SU-DHL-6 (cell line): ENCODE measurements at regions not wholly inside any gene's neighbourhood (a gene's known extent, or its start where the extent isn't known, plus 50 kb on each side); places are given as distances from the start of the nearest gene placed in this dataset.

Experiments
- H2AFZ ChIP-seq: fragments of 200-600 bp; sonication (generic); 2 replicates; pipeline ENCODE4 v1.6.1; 2014; ENCODE audit warnings: low read depth, mild to moderate bottlenecking, moderate library complexity, mixed read lengths, antibody characterized with exemption, low read length; ENCODE audit not compliant: severe bottlenecking
- H3F3A ChIP-seq: fragments of 200-600 bp; shearing (Covaris generic); 2 replicates; pipeline ENCODE4 v1.6.0; 2016; ENCODE audit warnings: antibody characterized with exemption, mild to moderate bottlenecking; ENCODE audit not compliant: insufficient read depth
- H3K27ac ChIP-seq: fragments of 200-600 bp; sonication (generic); 2 replicates; pipeline ENCODE4 v1.5.1; 2016; ENCODE audit warnings: low read depth, mild to moderate bottlenecking, low read length, moderate library complexity, mixed read lengths
- H3K27me3 ChIP-seq: fragments of 200-600 bp; sonication (generic), shearing (Covaris generic); 2 replicates; pipeline ENCODE4 v1.6.0; 2014; ENCODE audit warnings: mild to moderate bottlenecking, low read length
- H3K36me3 ChIP-seq: fragments of 200-600 bp; sonication (generic); 2 replicates; pipeline ENCODE4 v1.6.1; 2014; ENCODE audit warnings: mild to moderate bottlenecking, low read length, mixed read lengths
- H3K4me2 ChIP-seq: fragments of 300-600, 200-600 bp; shearing (Covaris generic), sonication (generic); 2 replicates; pipeline ENCODE4 v1.6.0; 2014; ENCODE audit warnings: low read length, low read depth, mild to moderate bottlenecking; ENCODE audit not compliant: poor library complexity, severe bottlenecking
- H3K4me3 ChIP-seq: fragments of 200-600 bp; sonication (generic); 2 replicates; pipeline ENCODE4 v1.5.1; 2014; ENCODE audit warnings: antibody characterized with exemption, low read length, mild to moderate bottlenecking, mixed read lengths; ENCODE audit not compliant: insufficient read depth, poor library complexity, severe bottlenecking
- H3K79me2 ChIP-seq: fragments of 200-600 bp; sonication (generic); 2 replicates; pipeline ENCODE4 v1.6.1; 2014; ENCODE audit warnings: mild to moderate bottlenecking, low read length, moderate library complexity; ENCODE audit not compliant: insufficient read depth
- H3K9ac ChIP-seq: fragments of 200-600 bp; sonication (generic); 2 replicates; pipeline ENCODE4 v1.7.0; 2014; ENCODE audit warnings: mild to moderate bottlenecking, low read length
- H3K9me2 ChIP-seq: fragments of 200-600 bp; sonication (generic); replicated peaks from 2 replicates; pipeline ENCODE4 v1.6.1; 2014; ENCODE audit warnings: low read length; ENCODE audit not compliant: insufficient read depth
- H3K9me3 ChIP-seq: fragments of 200-600 bp; sonication (generic); 2 replicates; pipeline ENCODE4 v1.6.1; 2014; ENCODE audit warnings: low read length, mixed read lengths; ENCODE audit not compliant: insufficient read depth
- H4K20me1 ChIP-seq: fragments of 200-600 bp; sonication (generic); 2 replicates; pipeline ENCODE4 v1.6.1; 2014; ENCODE audit warnings: low read depth, mild to moderate bottlenecking, antibody characterized with exemption, low read length, moderate library complexity, mixed read lengths
- EZH2phosphoT487 ChIP-seq: fragments of 200-600 bp; sonication (generic), shearing (Covaris generic); conservative IDR thresholded peaks from 2 replicates; pipeline ENCODE4 v1.6.1; 2018; ENCODE audit warnings: mild to moderate bottlenecking, antibody characterized with exemption, low read length, moderate library complexity, mixed read lengths
- TF ChIP-seq, protein P1 (sequence below): fragments of 200-600 bp; sonication (generic); IDR thresholded peaks from one replicate; pipeline ENCODE4 v1.5.1; 2017; ENCODE audit warnings: antibody characterized with exemption, mild to moderate bottlenecking, low read length, moderate library complexity; ENCODE audit not compliant: insufficient read depth, poor library complexity, severe bottlenecking

- Histone ChIP-seq H2AFZ (no peak overlapping the region), H3K36me3 (no peaks in the 10 kb centered on the region), H3K27me3 (no peaks in the 10 kb centered on the region)
These were observed 127.0 kb downstream of the ARRDC3 start for GRCh38 chr5:91256142-91256524.

DNA sequence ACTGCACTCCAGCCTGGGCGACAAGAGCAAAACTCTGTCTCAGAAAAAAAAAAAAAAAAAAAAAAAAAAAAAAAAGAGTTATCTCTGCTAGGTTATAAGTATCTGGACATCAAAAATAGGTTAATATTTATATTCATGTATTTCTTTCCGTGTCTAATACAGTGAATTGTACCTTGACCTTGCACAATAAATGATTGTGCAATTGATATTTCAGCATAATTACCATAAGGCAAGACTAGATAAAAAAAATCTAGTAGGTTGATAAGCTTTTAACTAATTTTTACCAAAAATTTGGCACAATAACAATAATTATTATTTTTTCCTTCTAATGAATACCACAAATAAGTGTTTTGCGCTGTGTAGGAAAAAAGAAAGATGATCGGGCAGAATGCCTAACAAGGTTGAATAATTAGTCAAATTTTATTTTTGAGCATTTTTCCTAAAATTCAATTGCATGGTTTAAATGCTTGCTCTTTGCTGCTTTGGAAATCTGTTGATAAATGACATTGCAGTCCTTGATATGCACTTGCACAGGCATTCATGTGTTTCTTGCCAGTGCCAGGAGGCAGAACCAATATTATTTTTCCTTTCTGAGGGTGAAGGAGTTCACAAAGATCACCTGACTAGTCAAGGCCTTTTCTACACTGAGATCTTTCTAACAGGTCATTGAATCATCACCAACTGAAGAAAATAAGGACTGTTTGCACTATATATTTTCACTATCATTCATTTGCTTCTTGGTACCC, 127.5 kb downstream of the ARRDC3 start:
- no peaks in the 10 kb centered on the region for H4K20me1 ChIP-seq
- H3K9me2 ChIP-seq: no peaks in the 10 kb centered on the region
- no peak overlapping the region for H3K4me2 ChIP-seq
- no peak overlapping the region for H2AFZ ChIP-seq
- TF ChIP-seq EZH2phosphoT487: no peak
- TF ChIP-seq, protein P1, sequence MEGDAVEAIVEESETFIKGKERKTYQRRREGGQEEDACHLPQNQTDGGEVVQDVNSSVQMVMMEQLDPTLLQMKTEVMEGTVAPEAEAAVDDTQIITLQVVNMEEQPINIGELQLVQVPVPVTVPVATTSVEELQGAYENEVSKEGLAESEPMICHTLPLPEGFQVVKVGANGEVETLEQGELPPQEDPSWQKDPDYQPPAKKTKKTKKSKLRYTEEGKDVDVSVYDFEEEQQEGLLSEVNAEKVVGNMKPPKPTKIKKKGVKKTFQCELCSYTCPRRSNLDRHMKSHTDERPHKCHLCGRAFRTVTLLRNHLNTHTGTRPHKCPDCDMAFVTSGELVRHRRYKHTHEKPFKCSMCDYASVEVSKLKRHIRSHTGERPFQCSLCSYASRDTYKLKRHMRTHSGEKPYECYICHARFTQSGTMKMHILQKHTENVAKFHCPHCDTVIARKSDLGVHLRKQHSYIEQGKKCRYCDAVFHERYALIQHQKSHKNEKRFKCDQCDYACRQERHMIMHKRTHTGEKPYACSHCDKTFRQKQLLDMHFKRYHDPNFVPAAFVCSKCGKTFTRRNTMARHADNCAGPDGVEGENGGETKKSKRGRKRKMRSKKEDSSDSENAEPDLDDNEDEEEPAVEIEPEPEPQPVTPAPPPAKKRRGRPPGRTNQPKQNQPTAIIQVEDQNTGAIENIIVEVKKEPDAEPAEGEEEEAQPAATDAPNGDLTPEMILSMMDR: no peak
- no peaks in the 10 kb centered on the region for H3K79me2 ChIP-seq
- H3K9ac ChIP-seq: no peak overlapping the region
- H3K27me3 ChIP-seq: no peaks in the 10 kb centered on the region
- no peak overlapping the region for H3K4me3 ChIP-seq
- no peaks in the 10 kb centered on the region for H3K9me3 ChIP-seq
- H3K27ac ChIP-seq: no peak overlapping the region
- H3F3A ChIP-seq: no peaks in the 10 kb centered on the region
- H3K36me3 ChIP-seq: no peaks in the 10 kb centered on the region

More at GRCh38 chr5:91256142-91256524, 127.0 kb downstream of the ARRDC3 start:
- Histone ChIP-seq H3K9me3 (no peaks in the 10 kb centered on the region), H3K79me2 (no peaks in the 10 kb centered on the region), H3K4me2 (no peak overlapping the region), H3K9ac (no peak overlapping the region), H3F3A (no peaks in the 10 kb centered on the region), H3K4me3 (no peak overlapping the region), H3K9me2 (no peaks in the 10 kb centered on the region), H4K20me1 (no peaks in the 10 kb centered on the region), H3K27ac (no peak overlapping the region)
- TF ChIP-seq, protein P1: no peak
- no peak for TF ChIP-seq EZH2phosphoT487

GRCh38 chr5:91252916-91253315, 130.2 kb downstream of the ARRDC3 start:
- Histone ChIP-seq H3K4me2 (no peak overlapping the region), H3K36me3 (no peaks in the 10 kb centered on the region), H2AFZ (no peak overlapping the region)

More at GRCh38 chr5:91252916-91253315, 130.2 kb downstream of the ARRDC3 start:
- H3K27ac ChIP-seq: no peak overlapping the region
- TF ChIP-seq, protein P1: no peak
- TF ChIP-seq EZH2phosphoT487: no peak
- H4K20me1 ChIP-seq: no peaks in the 10 kb centered on the region
- no peaks in the 10 kb centered on the region for H3K27me3 ChIP-seq
- no peaks in the 10 kb centered on the region for H3K9me2 ChIP-seq
- H3K9me3 ChIP-seq: no peaks in the 10 kb centered on the region
- no peaks in the 10 kb centered on the region for H3F3A ChIP-seq
- no peak overlapping the region for H3K9ac ChIP-seq
- H3K4me3 ChIP-seq: no peak overlapping the region
- no peaks in the 10 kb centered on the region for H3K79me2 ChIP-seq
